ENCODE measurements at regions not wholly inside any gene's neighbourhood (a gene's known extent, or its start where the extent isn't known, plus 50 kb on each side); places are given as distances from the start of the nearest gene placed in this dataset.

DNA sequence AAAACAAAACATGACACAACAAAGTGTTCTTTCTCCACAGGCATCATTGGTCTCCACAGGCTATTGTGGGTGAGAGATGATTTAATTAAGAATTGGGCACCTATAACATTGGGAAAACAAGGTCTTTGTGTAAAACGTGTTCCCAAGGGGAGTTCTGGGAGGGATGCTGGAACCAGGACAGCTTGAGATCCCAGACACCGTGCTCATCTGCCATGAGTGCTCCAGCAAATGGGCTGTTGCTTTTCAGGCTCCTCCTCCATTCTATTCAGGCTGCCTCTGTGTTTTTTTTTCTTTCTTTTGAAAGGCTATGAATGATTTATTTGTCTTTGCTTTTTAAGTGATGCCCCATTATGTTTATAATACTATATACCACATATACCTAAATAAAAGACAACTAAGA is 122.4 kb downstream of the DACT1 start:
- H3K9ac ChIP-seq (replicated peaks in 1 of 4; ENCODE audit: extremely low read depth in 1 of 4, low read depth in 3 of 4, low read length in 3 of 4), result no peak overlapping the region
- TF ChIP-seq, protein P1, sequence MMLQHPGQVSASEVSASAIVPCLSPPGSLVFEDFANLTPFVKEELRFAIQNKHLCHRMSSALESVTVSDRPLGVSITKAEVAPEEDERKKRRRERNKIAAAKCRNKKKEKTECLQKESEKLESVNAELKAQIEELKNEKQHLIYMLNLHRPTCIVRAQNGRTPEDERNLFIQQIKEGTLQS (IDR thresholded peaks at IDR 0.05; ENCODE audit: insufficient read depth, low read depth, low read length), result no peak
- TF ChIP-seq CTBP2 (IDR thresholded peaks at IDR 0.05; ENCODE audit: borderline replicate concordance, insufficient read depth, insufficient read length, low read length) (no peak), TAF1 (IDR thresholded peaks at IDR 0.05; ENCODE audit: low read depth, low read length) (no peak), TBP (IDR thresholded peaks at IDR 0.05; ENCODE audit: low read depth, low read length) (no peak), SRF (IDR thresholded peaks at IDR 0.05; ENCODE audit: low read depth, low read length) (no peak), POU5F1 (IDR thresholded peaks at IDR 0.05; ENCODE audit: low read depth, low read length) (no peak), YY1 (IDR thresholded peaks at IDR 0.05; ENCODE audit: low read depth, low read length) (no peak), NANOG (IDR thresholded peaks at IDR 0.05; ENCODE audit: insufficient read depth, low read depth, low read length, poor library complexity, severe bottlenecking) (no peak), KDM1A (IDR thresholded peaks at IDR 0.05; ENCODE audit: borderline replicate concordance, low read length) (no peak), GTF2F1 (IDR thresholded peaks at IDR 0.05; ENCODE audit: borderline replicate concordance, low read depth, low read length) (no peak)
- no peak overlapping the region for H4K91ac ChIP-seq (replicated peaks; ENCODE audit: insufficient read length, low read length)
- H3K36me3 ChIP-seq (ENCODE audit: control insufficient read depth in 2 of 4, insufficient read depth in 4 of 4, low read length in 3 of 4), result no peaks in the 10 kb centered on the region
- H2BK15ac ChIP-seq (ENCODE audit: low read length), result no peak overlapping the region
- H2AFZ ChIP-seq (ENCODE audit: low read length), result no peak overlapping the region
- no peak for DNase-seq (ENCODE audit: low read depth in 1 of 2, low spot score in 2 of 2)
- H3K79me2 ChIP-seq (ENCODE audit: control insufficient read depth in 1 of 2, insufficient read depth in 2 of 2, low read length in 2 of 2), result no peaks in the 10 kb centered on the region
- no peak overlapping the region for H2BK120ac ChIP-seq (replicated peaks; ENCODE audit: low read depth, low read length)
- ChIA-PET POLR2A (ENCODE audit: partially characterized antibody) (no interaction called here), CTCF (ENCODE audit: partially characterized antibody) (interaction anchor here (0.6 to 1.7 kb wide), 3 partner anchors 16 to 151 kb away, joined by 3 to 6 read pairs (median 5); no protein-coding TSS in a partner anchor)
- no peak overlapping the region for H3K14ac ChIP-seq (ENCODE audit: insufficient read length)
- H3K4me3 ChIP-seq (ENCODE audit: extremely low read depth in 1 of 4, insufficient read depth in 2 of 4, low read depth in 3 of 4, low read length in 4 of 4), result no peak overlapping the region
- peaks cover 3 to 12% (median 8%) of the 10 kb centered on the region in 4 experiments; a peak in 4 of 7 replicates for H3K4me1 ChIP-seq (replicated peaks in 1 of 4; ENCODE audit: control insufficient read depth in 3 of 4, insufficient read depth in 4 of 4, low read length in 3 of 4)
- H3K23ac ChIP-seq (ENCODE audit: insufficient read length), result no peak overlapping the region
- no peak overlapping the region for H2AK5ac ChIP-seq (ENCODE audit: low read depth, low read length)
- H3K18ac ChIP-seq (ENCODE audit: extremely low read depth, low read length), result no peak overlapping the region
- no peak overlapping the region for H3K56ac ChIP-seq (replicated peaks; ENCODE audit: insufficient read length, low read depth, low read length)
- H3K23me2 ChIP-seq (ENCODE audit: low read depth, low read length), result no peaks in the 10 kb centered on the region
- no peak overlapping the region for H4K8ac ChIP-seq (ENCODE audit: extremely low read depth, insufficient read depth, low read length)
- no peak overlapping the region for H4K5ac ChIP-seq (ENCODE audit: insufficient read length, low read depth, low read length)
- no peak for FAIRE-seq
- no peak overlapping the region for H3K27ac ChIP-seq (ENCODE audit: low read depth, low read length)
- 83% methylated on average over 2 of the region's 2 CpGs; no CpG with 5 or more reads in 1 of the 2 experiments for WGBS, 2 experiments (ENCODE audit: extremely low coverage in 1 of 2, insufficient coverage in 1 of 2, insufficient read length in 1 of 2, insufficient replicate concordance in 2 of 2, low coverage in 1 of 2, low lambda C conversion rate in 2 of 2, missing lambda C conversion rate in 1 of 2)
- no peaks in the 10 kb centered on the region for H3K79me1 ChIP-seq (ENCODE audit: low read depth, low read length)
- H2BK12ac ChIP-seq (ENCODE audit: low read depth, low read length), result no peak overlapping the region
- no peak overlapping the region for H2BK5ac ChIP-seq (ENCODE audit: low read depth, low read length)
- H2BK20ac ChIP-seq (ENCODE audit: low read length), result no peak overlapping the region
- H3K27me3 ChIP-seq (replicated peaks in 1 of 4; ENCODE audit: control insufficient read depth in 3 of 4, extremely low read depth in 1 of 4, insufficient read depth in 3 of 4, low read length in 3 of 4), result peaks cover 0 to under 1% (median 0%) of the 10 kb centered on the region in 4 experiments; a peak in 1 of 7 replicates
- H3K4me2 ChIP-seq (ENCODE audit: insufficient read depth in 1 of 2, low read depth in 2 of 2, low read length in 2 of 2), result no peak overlapping the region
- H3K4ac ChIP-seq (replicated peaks; ENCODE audit: insufficient read length, low read depth, low read length), result no peak overlapping the region
- H4K20me1 ChIP-seq (replicated peaks in 1 of 2; ENCODE audit: control insufficient read depth in 1 of 2, insufficient read depth in 2 of 2, low read length in 2 of 2), result no peaks in the 10 kb centered on the region
- H3K9me3 ChIP-seq (ENCODE audit: insufficient read depth in 2 of 2, low read depth in 1 of 2, low read length in 1 of 2), result no peaks in the 10 kb centered on the region
